Left ventricle myocardium inferior (tissue), 1 donor: ENCODE measurements at regions not wholly inside any gene's neighbourhood (a gene's known extent, or its start where the extent isn't known, plus 50 kb on each side); places are given as distances from the start of the nearest gene placed in this dataset.

Source experiments
- DNase-seq: peaks from one replicate; pipeline ENCODE4 v3.0.0-alpha.2; 2020
- H3K27ac ChIP-seq: fragments of 200-600 bp; replicated peaks from 2 replicates; pipeline ENCODE4 v1.8.0; 2021
- H3K27me3 ChIP-seq: fragments of 200-600 bp; 2 replicates; pipeline ENCODE4 v1.8.0; 2021; ENCODE audit warnings: low read depth
- H3K36me3 ChIP-seq: fragments of 200-600 bp; 2 replicates; pipeline ENCODE4 v1.8.0; 2021
- H3K4me1 ChIP-seq: fragments of 200-600 bp; 2 replicates; pipeline ENCODE4 v1.8.0; 2021
- H3K4me3 ChIP-seq: fragments of 200-600 bp; 2 replicates; pipeline ENCODE4 v1.8.0; 2021; ENCODE audit warnings: mild to moderate bottlenecking, moderate library complexity
- H3K9me3 ChIP-seq: fragments of 200-600 bp; replicated peaks from 2 replicates; pipeline ENCODE4 v1.8.0; 2021
- CTCF ChIP-seq: fragments of 200-600 bp; IDR thresholded peaks from 2 replicates; pipeline ENCODE4 v1.8.0; 2021; ENCODE audit warnings: antibody characterized with exemption, mild to moderate bottlenecking, borderline replicate concordance
- intact Hi-C: fragments of 100-400 bp; cut with micrococcal nuclease; formaldehyde crosslinking; loops from one replicate; pipeline ENCODE4 v1.11.0; 2022
- donor health status: DM: no; HTN: yes; CAD: no; lungs with severe emphysema.

DNA sequence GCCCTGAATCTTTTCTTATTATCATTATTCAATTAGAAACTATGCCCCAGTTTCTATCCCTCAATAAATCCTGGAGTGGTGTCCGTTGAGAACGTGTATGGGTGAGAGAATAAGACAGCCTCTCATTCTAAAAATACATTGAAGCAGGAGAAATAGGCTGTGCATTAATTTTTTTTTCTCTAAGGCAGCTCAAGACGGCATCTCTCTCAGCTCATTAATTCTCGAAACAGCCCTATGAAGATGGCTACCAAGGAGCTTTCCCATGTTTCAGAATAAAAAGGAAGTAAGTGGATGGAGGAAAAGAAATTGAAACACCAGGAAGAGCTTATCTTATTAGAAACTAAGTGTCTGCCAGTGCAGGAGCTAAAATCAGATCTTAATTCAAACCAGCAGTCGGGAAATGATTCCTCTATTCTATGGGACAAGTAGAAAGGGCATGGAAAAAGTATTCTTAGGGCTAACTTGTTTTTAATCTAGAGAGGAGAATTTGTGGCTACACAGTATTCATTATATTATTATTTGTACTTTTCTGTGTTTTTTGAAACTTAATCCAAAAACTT, 347.1 kb upstream of the PLD5 start:
- TF ChIP-seq CTCF = no peak
- no peak for DNase-seq
- Histone ChIP-seq H3K4me1 (peaks cover 29% of the 10 kb centered on the region), H3K4me3 (no peak overlapping the region), H3K27ac (no peak overlapping the region), H3K27me3 (no peaks in the 10 kb centered on the region), H3K36me3 (no peaks in the 10 kb centered on the region), H3K9me3 (no peaks in the 10 kb centered on the region)
- intact Hi-C loops = no loop called here

GRCh38 chr1:242870966-242871365, 346.5 kb upstream of the PLD5 start:
- Histone ChIP-seq H3K9me3 (no peaks in the 10 kb centered on the region), H3K4me1 (peaks cover 24% of the 10 kb centered on the region), H3K4me3 (no peak overlapping the region), H3K27me3 (no peaks in the 10 kb centered on the region), H3K36me3 (no peaks in the 10 kb centered on the region), H3K27ac (no peak overlapping the region)
- intact Hi-C loops = no loop called here
- no peak for TF ChIP-seq CTCF
- no peak for DNase-seq

DNA sequence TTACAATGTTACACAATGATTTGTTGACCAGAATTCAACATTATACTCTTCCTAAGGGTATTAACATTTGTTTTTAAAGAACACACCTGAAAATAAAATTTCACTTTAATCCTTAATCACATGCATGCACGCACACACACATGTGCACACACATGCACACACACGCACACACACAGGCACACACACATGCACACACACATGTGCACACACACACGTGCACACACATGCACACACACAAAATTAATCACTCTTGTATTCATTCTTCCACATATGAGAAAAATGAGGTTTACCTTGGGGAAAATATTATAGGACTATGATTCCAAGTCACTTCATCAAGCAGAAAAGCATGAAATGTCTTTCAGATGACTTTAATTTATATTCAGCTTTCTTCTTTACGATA, 331.8 kb upstream of the PLD5 start:
- no peak overlapping the region for H3K27ac ChIP-seq
- no peaks in the 10 kb centered on the region for H3K36me3 ChIP-seq
- TF ChIP-seq CTCF = no peak
- H3K4me3 ChIP-seq = no peak overlapping the region
- peaks cover 7% of the 10 kb centered on the region for H3K9me3 ChIP-seq
- intact Hi-C loops = no loop called here
- H3K27me3 ChIP-seq = no peaks in the 10 kb centered on the region
- no peaks in the 10 kb centered on the region for H3K4me1 ChIP-seq
- no peak for DNase-seq

- no peaks in the 10 kb centered on the region for H3K4me1 ChIP-seq
These were observed 330.0 kb upstream of the PLD5 start for GRCh38 chr1:242854466-242854865.

DNA sequence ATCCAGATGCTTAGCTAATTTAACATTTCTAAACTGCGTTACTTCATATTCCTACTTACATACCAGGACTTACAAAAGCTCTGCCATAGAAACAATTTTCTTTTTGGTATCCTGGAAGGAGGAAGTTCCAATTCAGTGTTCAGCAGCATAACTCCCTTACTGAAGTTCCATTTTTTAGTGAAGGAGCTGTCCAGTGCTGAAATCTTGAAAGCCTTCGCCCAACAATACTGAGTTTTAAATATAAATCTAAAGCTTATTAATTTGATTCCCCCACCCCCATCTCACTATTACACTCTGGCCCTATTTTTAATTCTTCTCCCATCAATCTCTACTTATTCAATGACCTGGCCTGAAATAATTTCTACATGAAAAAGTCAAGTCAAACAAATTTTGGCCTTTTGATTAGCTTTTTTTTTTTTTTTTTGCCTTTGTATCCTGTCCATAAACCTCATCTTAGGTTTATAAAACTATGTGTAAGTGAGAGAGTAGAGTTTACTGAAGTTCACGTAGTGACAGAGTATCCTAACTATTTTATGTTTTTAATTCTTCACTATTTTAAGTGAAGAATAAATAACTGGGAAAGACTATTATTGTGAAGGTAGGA, 323.0 kb upstream of the PLD5 start:
- Histone ChIP-seq H3K36me3 (no peaks in the 10 kb centered on the region), H3K27me3 (no peaks in the 10 kb centered on the region), H3K4me1 (no peaks in the 10 kb centered on the region), H3K4me3 (no peak overlapping the region), H3K9me3 (peaks cover 41% of the 10 kb centered on the region), H3K27ac (no peak overlapping the region)
- intact Hi-C loops = no loop called here
- no peak for DNase-seq
- TF ChIP-seq CTCF = no peak

More at GRCh38 chr1:242854466-242854865, 330.0 kb upstream of the PLD5 start:
- no peak overlapping the region for H3K27ac ChIP-seq
- H3K27me3 ChIP-seq = no peaks in the 10 kb centered on the region
- peaks cover 24% of the 10 kb centered on the region for H3K9me3 ChIP-seq
- intact Hi-C loops = no loop called here
- no peak for TF ChIP-seq CTCF
- no peaks in the 10 kb centered on the region for H3K36me3 ChIP-seq
- DNase-seq = no peak
- no peak overlapping the region for H3K4me3 ChIP-seq
